GM18517 (cell line): ENCODE measurements at regions not wholly inside any gene's neighbourhood (a gene's known extent, or its start where the extent isn't known, plus 50 kb on each side); places are given as distances from the start of the nearest gene placed in this dataset.

Source experiments
- ATAC-seq: cut with Tn5 transposase; IDR thresholded peaks from one replicate; pipeline ENCODE4 v1.9.1; 2021; ENCODE audit warnings: mild to moderate bottlenecking, moderate library complexity; ENCODE audit not compliant: unreplicated experiment

GRCh38 chr4:177937041-177937440 is 494.8 kb upstream of the AGA start:
- ATAC-seq, result no peak

GRCh38 chr4:177938226-177938625 is 496.0 kb upstream of the AGA start:
- ATAC-seq, result no peak

DNA sequence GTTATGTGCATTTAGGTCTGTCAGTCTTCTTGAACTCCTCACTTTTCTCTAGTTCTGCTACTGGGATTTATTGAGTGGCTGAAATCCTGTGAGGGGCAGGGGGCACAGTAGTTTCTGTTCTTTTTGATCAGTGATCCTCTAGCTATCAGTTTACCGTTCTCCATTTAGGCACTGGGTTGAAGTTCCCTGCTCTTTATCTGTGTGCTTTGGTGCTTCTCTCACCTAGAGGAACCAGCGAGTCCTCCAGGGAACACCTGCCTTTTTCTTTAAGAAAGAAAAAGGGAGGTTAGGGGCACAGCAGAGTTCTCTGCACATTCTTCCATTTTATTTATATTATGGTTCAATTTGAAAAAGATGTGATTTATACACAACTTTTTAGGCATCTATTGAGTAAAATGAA is 503.0 kb upstream of the AGA start:
- no peak for ATAC-seq

DNA sequence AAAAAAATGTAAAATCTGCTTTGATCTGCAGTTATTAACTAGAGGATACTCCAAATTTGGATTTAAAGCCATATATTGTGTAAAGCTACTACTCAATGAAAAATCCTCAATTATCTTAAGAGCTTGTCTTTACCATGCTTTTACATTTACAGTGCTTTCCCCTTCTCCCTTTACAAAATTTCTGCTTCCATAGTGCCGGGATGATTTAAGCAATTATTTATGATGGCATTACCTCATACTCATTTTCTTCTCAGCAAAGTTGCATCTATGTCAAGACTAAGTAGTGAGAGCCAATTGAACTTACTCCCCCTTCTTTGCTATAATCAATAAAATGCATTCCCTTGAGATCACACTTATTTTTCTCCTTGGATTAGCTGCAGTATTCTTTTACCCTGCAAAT is 505.4 kb upstream of the AGA start:
- ATAC-seq, result no peak

- no peak for ATAC-seq
These were observed 506.6 kb upstream of the AGA start for GRCh38 chr4:177948853-177949252.

DNA sequence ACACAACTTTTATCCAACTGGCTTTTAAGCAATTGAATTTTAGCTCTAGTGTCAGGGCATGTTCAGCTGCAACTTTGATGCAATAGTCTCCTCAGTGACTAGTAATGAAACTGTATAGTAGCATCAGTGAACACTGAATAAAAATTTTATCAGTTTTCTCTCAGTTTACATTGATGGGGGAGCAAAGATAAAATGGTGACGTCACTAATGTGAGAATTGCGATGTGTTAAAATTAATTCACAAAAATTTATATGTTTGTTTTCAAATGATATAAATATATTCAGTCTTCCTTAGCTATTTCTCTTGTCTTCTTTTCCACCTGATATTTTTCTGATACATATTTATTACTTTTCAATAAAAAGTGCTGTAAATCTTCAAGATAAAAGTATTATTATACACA is 508.8 kb upstream of the AGA start:
- no peak for ATAC-seq

- ATAC-seq, result no peak
These were observed 510.5 kb upstream of the AGA start for GRCh38 chr4:177952723-177953122.

DNA sequence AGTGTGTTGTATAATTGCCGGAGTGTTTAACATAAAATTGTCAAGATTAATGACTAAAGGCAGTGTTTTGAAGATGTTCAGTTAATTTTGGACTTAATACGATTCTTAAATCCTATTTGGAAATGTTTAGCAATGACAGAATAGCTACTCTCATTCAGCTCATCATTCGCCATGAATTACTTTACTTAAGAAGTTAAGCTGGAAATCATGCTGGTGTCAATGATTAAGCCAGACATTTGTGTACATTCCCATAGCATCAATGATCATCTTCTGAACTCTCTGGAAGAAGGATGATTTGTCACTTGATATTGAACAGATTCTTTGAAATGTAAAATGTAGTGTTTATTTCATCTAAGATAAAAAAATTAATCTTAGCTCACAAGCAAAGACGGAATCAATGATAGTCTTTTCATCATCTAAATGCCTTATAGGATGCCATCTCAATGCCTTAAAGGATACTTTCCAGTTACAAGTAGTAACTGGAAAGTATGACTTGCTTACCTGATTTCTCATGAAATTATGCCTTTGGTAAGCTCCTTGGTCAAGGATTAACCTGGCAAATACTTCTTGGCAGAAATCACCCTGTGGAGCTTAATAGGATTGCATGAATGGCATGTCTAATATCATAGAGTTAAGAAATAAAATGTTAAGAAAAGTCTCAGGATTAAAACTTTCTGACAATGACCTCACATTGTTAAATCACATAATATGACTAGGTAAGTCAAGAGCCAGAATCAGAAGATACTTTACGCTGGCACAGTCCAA is 515.5 kb upstream of the AGA start:
- no peak for ATAC-seq

- ATAC-seq, result no peak
These were observed 518.3 kb upstream of the AGA start for GRCh38 chr4:177960566-177960965.

DNA sequence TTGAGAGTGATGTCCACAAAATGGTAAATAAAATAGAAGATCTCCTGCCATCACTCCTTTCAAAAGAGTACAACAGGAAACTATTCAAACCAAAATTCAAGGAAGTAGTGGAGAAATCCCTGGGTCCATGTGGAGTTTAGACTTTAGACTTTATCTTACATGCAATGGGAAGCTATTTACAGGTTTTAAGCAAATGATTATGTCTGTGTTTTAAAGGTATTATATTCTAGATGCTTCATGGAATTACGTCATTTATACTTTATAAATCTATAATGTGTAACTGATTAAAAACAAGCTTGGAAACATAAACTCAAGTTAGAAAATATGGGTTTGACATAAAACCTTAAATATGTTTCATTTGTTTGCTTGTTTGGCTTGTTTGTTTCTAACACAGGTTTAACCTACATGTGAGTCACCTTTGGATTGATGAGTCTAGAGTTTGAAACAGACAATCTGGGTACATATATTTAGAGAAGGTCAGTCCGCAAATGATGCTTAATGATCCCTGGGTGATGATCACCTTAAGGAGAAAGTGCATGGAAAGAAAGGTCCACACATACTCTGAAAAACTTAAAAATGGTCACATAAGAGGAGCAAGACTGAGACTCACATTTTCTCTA is 519.6 kb upstream of the AGA start:
- ATAC-seq, result no peak

GRCh38 chr4:177964061-177964460 is 521.8 kb upstream of the AGA start:
- ATAC-seq, result no peak

- ATAC-seq, result no peak
These were observed 522.5 kb upstream of the AGA start for GRCh38 chr4:177964693-177965168.

GRCh38 chr4:177967328-177967727 is 525.1 kb upstream of the AGA start:
- no peak for ATAC-seq

DNA sequence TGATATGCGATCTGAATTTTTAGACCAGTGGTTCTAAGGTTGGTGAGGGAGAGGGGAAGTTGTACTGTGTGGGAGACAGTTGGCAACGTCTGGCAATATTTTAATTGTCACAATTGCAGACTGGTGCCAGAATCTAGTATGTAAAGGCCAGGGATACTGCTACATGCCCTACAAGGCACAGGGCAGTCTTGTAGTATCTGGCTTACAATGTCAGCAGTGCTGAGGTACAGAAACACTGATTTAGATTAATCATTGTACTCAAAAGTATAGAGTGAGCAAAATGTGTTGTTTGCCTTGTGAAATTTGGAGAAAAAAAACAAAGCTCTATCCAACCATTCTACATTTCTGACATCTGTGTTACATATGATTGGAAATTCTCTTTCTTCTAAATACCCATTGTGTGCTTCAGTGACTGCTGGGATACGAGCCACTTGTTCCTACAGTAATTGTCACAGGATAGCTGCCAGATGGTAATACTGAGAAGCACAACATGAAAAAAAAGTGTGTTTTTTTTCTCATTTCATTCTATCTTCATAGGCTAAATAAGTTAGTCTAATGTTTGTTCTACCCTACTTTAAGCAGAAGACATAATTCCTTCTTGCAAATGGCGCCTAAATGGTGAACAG is 526.7 kb upstream of the AGA start:
- no peak for ATAC-seq

DNA sequence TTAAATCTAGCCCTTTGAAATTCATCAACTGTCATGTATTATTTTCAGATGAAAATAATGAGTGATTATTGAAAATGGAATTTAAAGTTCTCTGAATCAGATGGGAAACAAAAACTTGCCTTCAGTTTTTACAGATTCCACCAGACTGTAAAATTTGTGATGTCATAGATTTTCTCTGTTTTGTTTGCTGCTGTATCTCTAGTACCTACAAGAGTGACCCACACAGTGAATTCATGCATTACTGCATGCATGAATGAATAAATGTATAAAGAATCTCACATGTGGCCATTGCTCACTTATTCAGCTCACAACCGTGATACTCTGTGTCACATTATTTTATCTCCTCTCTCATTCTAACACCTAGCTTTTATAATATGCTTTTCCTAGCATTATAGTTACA is 532.2 kb upstream of the AGA start:
- no peak for ATAC-seq

GRCh38 chr4:177975315-177975987 is 533.2 kb upstream of the AGA start:
- no peak for ATAC-seq

GRCh38 chr4:177986236-177986635 is 544.0 kb upstream of the AGA start:
- no peak for ATAC-seq

- no peak for ATAC-seq
These were observed 545.7 kb upstream of the AGA start for GRCh38 chr4:177987896-177988295.

- no peak for ATAC-seq
These were observed 547.4 kb upstream of the AGA start for GRCh38 chr4:177989503-177990201.

DNA sequence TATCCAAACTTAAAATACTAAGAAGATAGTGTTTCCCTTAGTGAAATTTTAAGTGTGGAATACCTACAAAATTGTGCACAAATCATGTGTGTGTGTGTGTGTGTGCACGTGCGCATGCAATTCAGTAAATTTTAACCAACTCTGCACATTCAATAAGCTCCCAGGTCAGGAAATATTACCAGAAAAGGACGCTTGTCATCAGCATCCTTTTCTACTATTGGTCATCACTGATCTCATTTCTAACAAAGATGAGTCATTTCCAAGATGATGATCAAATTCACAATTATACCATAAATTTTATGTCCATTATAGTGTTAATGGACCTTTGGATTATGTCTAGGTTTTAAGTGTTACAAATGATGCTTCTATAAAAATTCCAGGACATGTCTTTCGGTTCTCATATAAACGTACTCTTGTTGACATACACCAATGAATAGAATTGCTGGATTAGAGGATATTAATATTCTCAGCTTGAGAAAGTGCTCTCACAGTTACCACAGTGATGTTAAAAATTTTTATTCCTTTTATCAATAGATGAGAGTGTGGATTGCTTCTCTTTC is 560.9 kb upstream of the AGA start:
- no peak for ATAC-seq

GRCh38 chr4:178010596-178010995 is 568.4 kb upstream of the AGA start:
- ATAC-seq, result no peak
